ENCODE measurements at regions not wholly inside any gene's neighbourhood (a gene's known extent, or its start where the extent isn't known, plus 50 kb on each side); places are given as distances from the start of the nearest gene placed in this dataset.
A peak's percentile ranks its signal among the peaks of the same experiment; 100 is the strongest.

GRCh38 chr2:4272261-4272858 is 569.0 kb downstream of the DCDC2C start:
- no peak overlapping the region for H3K27ac ChIP-seq (ENCODE audit: extremely low read depth, low read depth, low read length)
- ChIA-PET POLR2A (no interaction called here), CTCF (no interaction called here)

DNA sequence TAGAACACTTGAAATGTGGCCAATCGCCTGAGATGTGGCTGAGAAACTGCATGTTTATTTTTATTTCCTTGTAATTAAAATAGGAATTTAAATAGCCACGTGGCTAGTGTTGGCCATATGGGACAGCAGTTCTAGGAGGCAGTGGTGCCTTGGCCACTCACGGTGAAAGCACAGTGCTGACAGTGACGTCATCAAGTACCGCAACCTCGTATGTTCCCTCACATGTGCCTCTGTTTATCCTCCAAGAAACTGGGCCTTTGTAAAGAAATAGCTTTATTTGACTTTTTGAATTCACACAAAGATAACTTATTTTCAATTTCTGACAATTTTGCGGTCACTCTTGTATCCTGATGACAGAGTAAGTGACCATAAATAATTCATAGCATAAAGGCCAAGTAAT is 575.0 kb downstream of the DCDC2C start:
- POLR2A ChIA-PET = no interaction called here
- Histone ChIP-seq H3K9me3 (ENCODE audit: control insufficient read depth, insufficient read depth, low read depth, low read length) (no peaks in the 10 kb centered on the region), H3K27ac (ENCODE audit: extremely low read depth, low read depth, low read length) (no peak overlapping the region), H3K4me3 (ENCODE audit: low read depth, low read length) (no peak overlapping the region), H3K4me1 (ENCODE audit: control insufficient read depth, insufficient read depth, low read length) (no peaks in the 10 kb centered on the region), H3K36me3 (ENCODE audit: control insufficient read depth in 2 of 2, insufficient read depth in 1 of 2, low read length in 2 of 2) (no peaks in the 10 kb centered on the region)
- CTCF ChIA-PET = no interaction called here
- TF ChIP-seq ZNF510 (tag by site-specific recombination; IDR thresholded peaks at IDR 0.05; ENCODE audit: insufficient replicate concordance) (no peak), ZNF2 (tag by site-specific recombination; IDR thresholded peaks at IDR 0.05) (no peak), HIC1 (tag by site-specific recombination; IDR thresholded peaks at IDR 0.05) (no peak), ZBTB17 (tag by site-specific recombination; IDR thresholded peaks at IDR 0.05) (no peak)
- TF ChIP-seq, protein P1, sequence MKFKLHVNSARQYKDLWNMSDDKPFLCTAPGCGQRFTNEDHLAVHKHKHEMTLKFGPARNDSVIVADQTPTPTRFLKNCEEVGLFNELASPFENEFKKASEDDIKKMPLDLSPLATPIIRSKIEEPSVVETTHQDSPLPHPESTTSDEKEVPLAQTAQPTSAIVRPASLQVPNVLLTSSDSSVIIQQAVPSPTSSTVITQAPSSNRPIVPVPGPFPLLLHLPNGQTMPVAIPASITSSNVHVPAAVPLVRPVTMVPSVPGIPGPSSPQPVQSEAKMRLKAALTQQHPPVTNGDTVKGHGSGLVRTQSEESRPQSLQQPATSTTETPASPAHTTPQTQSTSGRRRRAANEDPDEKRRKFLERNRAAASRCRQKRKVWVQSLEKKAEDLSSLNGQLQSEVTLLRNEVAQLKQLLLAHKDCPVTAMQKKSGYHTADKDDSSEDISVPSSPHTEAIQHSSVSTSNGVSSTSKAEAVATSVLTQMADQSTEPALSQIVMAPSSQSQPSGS (tag by site-specific recombination; IDR thresholded peaks at IDR 0.05; ENCODE audit: low read depth) = 0 out of 2 replicates have a peak, but pooled peaks have one; percentile 17

More at GRCh38 chr2:4272261-4272858, 569.0 kb downstream of the DCDC2C start:
- Histone ChIP-seq H3K36me3 (ENCODE audit: control insufficient read depth in 2 of 2, insufficient read depth in 1 of 2, low read length in 2 of 2) (no peaks in the 10 kb centered on the region), H3K9me3 (ENCODE audit: control insufficient read depth, insufficient read depth, low read depth, low read length) (no peaks in the 10 kb centered on the region), H3K4me1 (ENCODE audit: control insufficient read depth, insufficient read depth, low read length) (no peaks in the 10 kb centered on the region), H3K4me3 (ENCODE audit: low read depth, low read length) (no peak overlapping the region)
- TF ChIP-seq ZNF132 (tag by site-specific recombination; IDR thresholded peaks at IDR 0.05; ENCODE audit: borderline replicate concordance) (no peak), TSHZ1 (tag by site-specific recombination; IDR thresholded peaks at IDR 0.05; ENCODE audit: borderline replicate concordance) (no peak), ZNF610 (tag by site-specific recombination; IDR thresholded peaks at IDR 0.05; ENCODE audit: borderline replicate concordance) (no peak), ZBTB17 (tag by site-specific recombination; IDR thresholded peaks at IDR 0.05) (no peak), ZNF214 (tag by site-specific recombination; IDR thresholded peaks at IDR 0.05; ENCODE audit: borderline replicate concordance) (no peak), MZF1 (tag by site-specific recombination; IDR thresholded peaks at IDR 0.05; ENCODE audit: borderline replicate concordance) (no peak), ZNF133 (tag by site-specific recombination; IDR thresholded peaks at IDR 0.05) (no peak), ZNF16 (tag by site-specific recombination; IDR thresholded peaks at IDR 0.05; ENCODE audit: low read depth) (no peak), ZNF658 (tag by site-specific recombination; IDR thresholded peaks at IDR 0.05) (no peak), ZNF221 (tag by site-specific recombination; IDR thresholded peaks at IDR 0.05; ENCODE audit: borderline replicate concordance) (no peak), ZNF155 (tag by site-specific recombination; IDR thresholded peaks at IDR 0.05) (no peak), ZNF24 (tag by site-specific recombination; IDR thresholded peaks at IDR 0.05) (no peak), YY2 (tag by site-specific recombination; IDR thresholded peaks at IDR 0.05) (no peak), ZNF140 (tag by site-specific recombination; IDR thresholded peaks at IDR 0.05) (no peak)
- TF ChIP-seq, protein P2, sequence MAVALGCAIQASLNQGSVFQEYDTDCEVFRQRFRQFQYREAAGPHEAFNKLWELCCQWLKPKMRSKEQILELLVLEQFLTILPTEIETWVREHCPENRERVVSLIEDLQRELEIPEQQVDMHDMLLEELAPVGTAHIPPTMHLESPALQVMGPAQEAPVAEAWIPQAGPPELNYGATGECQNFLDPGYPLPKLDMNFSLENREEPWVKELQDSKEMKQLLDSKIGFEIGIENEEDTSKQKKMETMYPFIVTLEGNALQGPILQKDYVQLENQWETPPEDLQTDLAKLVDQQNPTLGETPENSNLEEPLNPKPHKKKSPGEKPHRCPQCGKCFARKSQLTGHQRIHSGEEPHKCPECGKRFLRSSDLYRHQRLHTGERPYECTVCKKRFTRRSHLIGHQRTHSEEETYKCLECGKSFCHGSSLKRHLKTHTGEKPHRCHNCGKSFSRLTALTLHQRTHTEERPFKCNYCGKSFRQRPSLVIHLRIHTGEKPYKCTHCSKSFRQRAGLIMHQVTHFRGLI (tag by site-specific recombination; IDR thresholded peaks at IDR 0.05) = no peak
